Vagina (tissue), 2 donors: ENCODE measurements at regions not wholly inside any gene's neighbourhood (a gene's known extent, or its start where the extent isn't known, plus 50 kb on each side); places are given as distances from the start of the nearest gene placed in this dataset.
"Not testable (repeated sequence)": the region's sequence is repeated elsewhere in the genome, so short reads cannot be mapped to it uniquely, and the experiment has no call there.

Experiments
- POLR2A ChIP-seq, 2 donors: fragments of 450-650 bp; IDR thresholded peaks; one replicate each; pipeline ENCODE4 v1.6.1; 2017; ENCODE audit warnings: antibody characterized with exemption in 2 of 2, mild to moderate bottlenecking in 2 of 2, moderate library complexity in 2 of 2
- TF ChIP-seq, protein P1 (sequence below), 3 experiments: fragments of 450-650 bp in 2 of 3; fragments of 200-600 bp in 1 of 3; sonication (generic) in 1 of 3; IDR thresholded peaks; one replicate each; pipeline ENCODE4 v1.5.1; 2017 to 2019; ENCODE audit warnings: antibody characterized with exemption in 3 of 3, mild to moderate bottlenecking in 2 of 3, moderate library complexity in 2 of 3

DNA sequence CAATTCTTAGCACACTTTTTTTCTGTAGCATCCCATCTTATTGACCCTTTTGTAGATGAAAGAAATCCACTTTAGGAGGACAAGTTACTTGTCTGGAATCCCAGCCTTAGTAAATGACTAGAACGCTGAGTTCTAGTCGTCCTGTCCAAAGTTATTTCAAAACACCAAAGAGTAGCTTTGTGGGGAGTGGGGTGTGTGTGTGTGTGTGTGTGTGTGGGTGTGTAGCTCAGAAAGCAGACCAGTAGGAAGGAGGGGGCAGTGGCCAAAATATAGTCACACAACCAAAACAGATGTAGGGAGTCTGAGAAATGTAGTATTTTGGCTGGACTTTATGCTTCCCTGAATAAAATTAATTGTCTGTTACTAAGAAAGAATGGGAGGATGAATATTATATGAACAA lies 154.6 kb upstream of the FOLH1 start:
- TF ChIP-seq POLR2A (IDR thresholded peaks at IDR 0.05), result not testable (repeated sequence)
- TF ChIP-seq, protein P1, sequence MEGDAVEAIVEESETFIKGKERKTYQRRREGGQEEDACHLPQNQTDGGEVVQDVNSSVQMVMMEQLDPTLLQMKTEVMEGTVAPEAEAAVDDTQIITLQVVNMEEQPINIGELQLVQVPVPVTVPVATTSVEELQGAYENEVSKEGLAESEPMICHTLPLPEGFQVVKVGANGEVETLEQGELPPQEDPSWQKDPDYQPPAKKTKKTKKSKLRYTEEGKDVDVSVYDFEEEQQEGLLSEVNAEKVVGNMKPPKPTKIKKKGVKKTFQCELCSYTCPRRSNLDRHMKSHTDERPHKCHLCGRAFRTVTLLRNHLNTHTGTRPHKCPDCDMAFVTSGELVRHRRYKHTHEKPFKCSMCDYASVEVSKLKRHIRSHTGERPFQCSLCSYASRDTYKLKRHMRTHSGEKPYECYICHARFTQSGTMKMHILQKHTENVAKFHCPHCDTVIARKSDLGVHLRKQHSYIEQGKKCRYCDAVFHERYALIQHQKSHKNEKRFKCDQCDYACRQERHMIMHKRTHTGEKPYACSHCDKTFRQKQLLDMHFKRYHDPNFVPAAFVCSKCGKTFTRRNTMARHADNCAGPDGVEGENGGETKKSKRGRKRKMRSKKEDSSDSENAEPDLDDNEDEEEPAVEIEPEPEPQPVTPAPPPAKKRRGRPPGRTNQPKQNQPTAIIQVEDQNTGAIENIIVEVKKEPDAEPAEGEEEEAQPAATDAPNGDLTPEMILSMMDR (IDR thresholded peaks at IDR 0.05), result not testable (repeated sequence)
